ENCODE measurements at regions not wholly inside any gene's neighbourhood (a gene's known extent, or its start where the extent isn't known, plus 50 kb on each side); places are given as distances from the start of the nearest gene placed in this dataset.

GRCh38 chr1:90831910-90832309 lies 114.8 kb upstream of the BARHL2 start:
- H4K20me1 ChIP-seq (ENCODE audit: insufficient read depth, poor library complexity, severe bottlenecking) = peaks cover 3% of the 10 kb centered on the region
- no peak overlapping the region for H2AFZ ChIP-seq
- TF ChIP-seq CTCF (IDR thresholded peaks at IDR 0.05; ENCODE audit: poor library complexity) (no peak), EZH2 (IDR thresholded peaks at IDR 0.05; ENCODE audit: borderline replicate concordance) (no peak), EZH2phosphoT487 (IDR thresholded peaks at IDR 0.05; ENCODE audit: low read depth, severe bottlenecking, unreplicated experiment) (no peak)
- no peaks in the 10 kb centered on the region for H3K36me3 ChIP-seq (replicated peaks; ENCODE audit: insufficient read depth, low read depth)
- no peaks in the 10 kb centered on the region for H3K9me3 ChIP-seq (ENCODE audit: low read depth)
- H3K79me2 ChIP-seq = no peaks in the 10 kb centered on the region
- H3K27ac ChIP-seq = no peak overlapping the region
- H3K27me3 ChIP-seq = peaks cover 84% of the 10 kb centered on the region
- H3K9me2 ChIP-seq (replicated peaks; ENCODE audit: insufficient read depth) = no peaks in the 10 kb centered on the region
- no peak for DNase-seq (ENCODE audit: low spot score)
- no peak overlapping the region for H3K4me2 ChIP-seq
- no peak overlapping the region for H3K4me3 ChIP-seq
- 25% methylated on average over 8 of the region's 8 CpGs for WGBS (ENCODE audit: low lambda C conversion rate, missing lambda C conversion rate)
- H3K4me1 ChIP-seq (ENCODE audit: insufficient read depth) = peaks cover 11% of the 10 kb centered on the region

GRCh38 chr1:90826834-90827233 lies 109.7 kb upstream of the BARHL2 start:
- no peaks in the 10 kb centered on the region for H3K4me1 ChIP-seq (ENCODE audit: insufficient read depth)
- 14% methylated on average over 1 of the region's 1 CpG for WGBS (ENCODE audit: low lambda C conversion rate, missing lambda C conversion rate)
- H3K27me3 ChIP-seq = peaks cover 33% of the 10 kb centered on the region
- H3K9me2 ChIP-seq (replicated peaks; ENCODE audit: insufficient read depth) = no peaks in the 10 kb centered on the region
- H3K79me2 ChIP-seq = no peaks in the 10 kb centered on the region
- H3K36me3 ChIP-seq (replicated peaks; ENCODE audit: insufficient read depth, low read depth) = no peaks in the 10 kb centered on the region
- no peak for TF ChIP-seq EZH2phosphoT487 (IDR thresholded peaks at IDR 0.05; ENCODE audit: low read depth, severe bottlenecking, unreplicated experiment)
- TF ChIP-seq CTCF (IDR thresholded peaks at IDR 0.05; ENCODE audit: poor library complexity) = no peak
- TF ChIP-seq EZH2 (IDR thresholded peaks at IDR 0.05; ENCODE audit: borderline replicate concordance) = no peak
- H2AFZ ChIP-seq = no peak overlapping the region
- no peak overlapping the region for H3K4me2 ChIP-seq
- H3K9me3 ChIP-seq (ENCODE audit: low read depth) = no peaks in the 10 kb centered on the region
- no peak for DNase-seq (ENCODE audit: low spot score)
- H3K27ac ChIP-seq = no peak overlapping the region
- H3K4me3 ChIP-seq = no peak overlapping the region
- no peaks in the 10 kb centered on the region for H4K20me1 ChIP-seq (ENCODE audit: insufficient read depth, poor library complexity, severe bottlenecking)

GRCh38 chr1:90826024-90826423 lies 108.9 kb upstream of the BARHL2 start:
- Histone ChIP-seq H3K9me3 (ENCODE audit: low read depth) (no peaks in the 10 kb centered on the region), H2AFZ (no peak overlapping the region), H4K20me1 (ENCODE audit: insufficient read depth, poor library complexity, severe bottlenecking) (no peaks in the 10 kb centered on the region), H3K9me2 (replicated peaks; ENCODE audit: insufficient read depth) (no peaks in the 10 kb centered on the region), H3K27me3 (peaks cover 25% of the 10 kb centered on the region), H3K4me3 (no peak overlapping the region), H3K79me2 (no peaks in the 10 kb centered on the region), H3K4me1 (ENCODE audit: insufficient read depth) (no peaks in the 10 kb centered on the region), H3K36me3 (replicated peaks; ENCODE audit: insufficient read depth, low read depth) (no peaks in the 10 kb centered on the region), H3K4me2 (no peak overlapping the region), H3K27ac (no peak overlapping the region)
- 85% methylated on average over 13 of the region's 13 CpGs for WGBS (ENCODE audit: low lambda C conversion rate, missing lambda C conversion rate)
- no peak for TF ChIP-seq CTCF (IDR thresholded peaks at IDR 0.05; ENCODE audit: poor library complexity)
- no peak for TF ChIP-seq EZH2 (IDR thresholded peaks at IDR 0.05; ENCODE audit: borderline replicate concordance)
- TF ChIP-seq EZH2phosphoT487 (IDR thresholded peaks at IDR 0.05; ENCODE audit: low read depth, severe bottlenecking, unreplicated experiment) = no peak
- no peak for DNase-seq (ENCODE audit: low spot score)

- H3K4me1 ChIP-seq (ENCODE audit: insufficient read depth) = no peaks in the 10 kb centered on the region
- 85% methylated on average over 3 of the region's 3 CpGs for WGBS (ENCODE audit: low lambda C conversion rate, missing lambda C conversion rate)
These were observed 107.4 kb upstream of the BARHL2 start for GRCh38 chr1:90824551-90824950.

More at GRCh38 chr1:90824551-90824950, 107.4 kb upstream of the BARHL2 start:
- no peak for TF ChIP-seq CTCF (IDR thresholded peaks at IDR 0.05; ENCODE audit: poor library complexity)
- no peak for TF ChIP-seq EZH2 (IDR thresholded peaks at IDR 0.05; ENCODE audit: borderline replicate concordance)
- TF ChIP-seq EZH2phosphoT487 (IDR thresholded peaks at IDR 0.05; ENCODE audit: low read depth, severe bottlenecking, unreplicated experiment) = no peak
- Histone ChIP-seq H3K4me3 (no peak overlapping the region), H3K27me3 (peaks cover 10% of the 10 kb centered on the region), H4K20me1 (ENCODE audit: insufficient read depth, poor library complexity, severe bottlenecking) (no peaks in the 10 kb centered on the region), H3K4me2 (no peak overlapping the region), H3K79me2 (no peaks in the 10 kb centered on the region), H3K9me3 (ENCODE audit: low read depth) (no peaks in the 10 kb centered on the region), H3K27ac (no peak overlapping the region), H2AFZ (no peak overlapping the region), H3K36me3 (replicated peaks; ENCODE audit: insufficient read depth, low read depth) (no peaks in the 10 kb centered on the region), H3K9me2 (replicated peaks; ENCODE audit: insufficient read depth) (no peaks in the 10 kb centered on the region)
- no peak for DNase-seq (ENCODE audit: low spot score)
